GM11168 (cell line): ENCODE measurements at regions not wholly inside any gene's neighbourhood (a gene's known extent, or its start where the extent isn't known, plus 50 kb on each side); places are given as distances from the start of the nearest gene placed in this dataset.
"Not testable (repeated sequence)": the region's sequence is repeated elsewhere in the genome, so short reads cannot be mapped to it uniquely, and the experiment has no call there.

Experiments
- in situ Hi-C: fragments of 300-500 bp; cut with MboI; formaldehyde crosslinking; loops from one replicate; pipeline ENCODE4 v1.12.0; 2022; ENCODE audit warnings: low sequenced_read_pairs; ENCODE audit not compliant: unreplicated experiment

DNA sequence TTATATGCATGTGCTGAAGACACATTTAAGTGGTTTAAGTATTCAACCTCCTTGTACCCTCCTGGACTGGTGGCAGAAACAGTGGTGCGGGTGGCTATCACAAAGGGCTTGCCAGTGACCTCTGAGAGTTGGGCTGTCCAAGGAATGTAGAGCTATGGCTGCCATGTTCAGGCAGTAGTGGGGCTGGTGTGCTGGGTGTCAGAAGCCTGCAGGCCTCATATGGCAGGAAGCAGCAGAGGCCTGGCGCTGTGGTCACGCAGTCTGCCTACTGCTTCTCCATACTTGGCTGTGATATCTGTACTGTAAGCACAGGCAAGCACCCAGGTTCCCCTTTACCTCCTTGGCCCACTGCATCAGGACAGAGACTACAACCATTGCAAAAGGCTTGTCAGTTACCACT lies 870.0 kb downstream of the LRRIQ3 start:
- in situ Hi-C loops, result no loop called here

DNA sequence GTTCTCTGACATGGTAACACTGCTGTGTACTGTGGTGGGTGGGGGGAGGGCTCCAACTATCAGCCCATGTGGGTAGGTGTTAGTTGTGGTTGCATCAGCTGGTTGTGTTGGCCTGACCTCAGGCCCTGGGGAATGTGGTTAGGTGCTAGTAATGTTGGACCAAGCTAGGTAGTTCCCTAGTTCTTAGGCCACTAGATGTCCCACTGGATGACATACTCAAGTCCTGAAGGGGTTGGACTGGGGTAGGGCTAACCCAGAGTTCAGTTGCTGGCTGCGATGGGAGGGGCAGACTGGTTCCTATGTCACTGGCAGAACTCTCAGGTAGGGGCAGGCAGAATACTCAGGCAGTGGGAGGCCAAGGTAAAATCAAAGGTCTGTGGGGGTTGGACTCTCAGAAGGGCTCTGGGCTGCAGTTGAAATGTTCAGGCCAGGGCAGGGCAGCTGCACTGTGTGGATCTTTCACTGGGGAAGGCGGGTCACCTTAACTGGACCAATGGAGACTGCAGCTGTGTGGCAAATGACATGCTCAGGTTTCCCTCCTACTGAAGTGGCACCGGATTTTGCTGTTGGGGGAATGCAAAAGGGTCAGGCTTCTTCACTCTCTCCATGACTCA lies 870.7 kb downstream of the LRRIQ3 start:
- in situ Hi-C loops, result no loop called here

DNA sequence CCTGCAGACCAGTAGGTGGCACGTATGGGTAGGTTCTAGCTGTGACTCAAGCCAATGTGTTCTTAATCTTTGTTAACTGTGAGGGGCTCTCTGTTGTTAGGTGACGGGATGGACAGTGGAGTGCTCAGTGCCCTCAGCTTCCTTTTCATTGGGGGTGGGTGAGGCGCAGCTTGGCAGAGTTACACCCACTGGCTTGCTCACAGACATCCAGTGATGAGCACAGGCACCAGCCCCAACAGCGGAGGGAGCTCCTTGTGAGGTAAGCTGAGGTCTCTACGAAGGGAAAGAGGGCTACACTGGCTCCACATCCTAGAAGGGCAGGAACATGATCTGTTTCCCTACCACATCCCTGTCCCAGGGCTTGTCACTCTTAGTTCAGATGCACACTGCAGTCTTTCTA lies 871.3 kb downstream of the LRRIQ3 start:
- in situ Hi-C loops, result no loop called here

DNA sequence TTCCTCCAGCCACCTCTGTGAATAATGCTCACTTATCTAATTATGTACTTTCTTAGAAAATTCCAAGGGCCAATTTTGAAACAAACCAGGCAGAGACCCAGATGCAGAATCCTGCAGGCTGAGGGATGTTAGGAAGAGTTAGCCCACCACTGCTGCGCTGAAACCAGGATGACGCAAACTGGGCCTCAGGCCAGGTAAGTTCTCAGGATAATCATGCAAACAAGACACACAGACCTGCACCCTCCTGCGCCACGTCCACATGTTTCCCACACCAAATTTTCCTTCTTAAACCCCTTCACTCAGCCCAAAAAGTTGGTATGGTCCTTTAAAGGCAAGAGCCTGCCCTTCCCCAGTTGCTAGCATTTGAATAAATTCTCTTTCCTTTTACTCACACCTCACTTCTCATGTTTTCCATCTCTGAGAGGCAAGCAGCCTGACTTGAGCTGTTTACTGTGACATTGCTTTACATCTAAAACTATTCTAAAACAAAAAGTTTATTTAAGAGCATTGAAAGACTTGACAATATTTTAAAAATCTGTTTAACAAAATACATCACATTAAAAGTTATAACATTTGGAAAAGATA lies 887.1 kb downstream of the LRRIQ3 start:
- in situ Hi-C loops, result no loop called here

DNA sequence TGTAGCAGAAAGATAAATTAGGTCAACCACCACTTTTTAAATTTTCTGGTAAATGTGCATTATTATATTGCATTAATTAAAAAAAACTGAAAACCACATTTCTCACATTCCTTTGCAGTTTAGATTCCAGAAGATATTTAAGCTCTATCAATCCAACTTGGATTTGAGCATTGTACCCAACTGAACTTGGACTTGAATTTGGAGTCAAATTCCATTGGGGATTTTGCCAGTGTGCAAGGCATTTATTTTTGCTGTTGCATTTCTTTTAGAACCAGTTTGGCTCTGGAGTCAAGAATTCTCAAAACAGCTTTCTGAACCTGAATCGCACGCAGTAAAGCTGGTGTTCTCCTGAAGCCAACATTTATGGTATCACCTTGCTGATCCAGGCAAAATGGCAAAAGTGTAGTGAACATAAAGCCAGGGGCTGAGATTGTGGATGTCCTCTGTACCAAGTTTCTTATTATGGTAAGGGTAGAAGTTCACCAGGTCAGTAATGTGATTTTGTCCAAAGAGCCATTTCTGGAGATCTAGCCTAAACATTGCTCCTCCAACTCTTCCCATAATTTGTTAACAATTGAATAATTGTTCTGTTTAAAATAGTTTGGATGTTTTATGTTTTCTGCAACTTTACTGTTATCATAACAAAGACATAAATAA lies 890.9 kb downstream of the LRRIQ3 start:
- in situ Hi-C loops, result no loop called here

DNA sequence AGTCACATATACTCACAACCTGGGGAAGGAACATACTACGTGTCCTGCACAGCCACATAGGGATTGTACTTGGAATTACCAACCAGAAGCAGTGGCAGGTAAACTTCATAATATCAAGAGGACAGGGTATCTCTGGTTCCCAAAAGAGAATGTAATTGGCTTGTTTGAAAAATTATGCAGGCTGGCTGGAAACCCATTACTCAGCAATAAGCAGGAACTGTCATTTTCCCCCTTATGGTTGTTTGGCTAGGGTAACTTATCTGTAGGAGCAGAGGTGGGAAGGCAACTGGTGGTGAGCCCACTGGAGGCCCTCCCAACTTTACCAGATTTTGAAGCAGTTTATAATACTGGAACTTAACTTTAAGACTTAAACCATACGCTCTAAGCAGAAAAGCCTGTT lies 924.1 kb downstream of the LRRIQ3 start:
- in situ Hi-C loops, result no loop called here

DNA sequence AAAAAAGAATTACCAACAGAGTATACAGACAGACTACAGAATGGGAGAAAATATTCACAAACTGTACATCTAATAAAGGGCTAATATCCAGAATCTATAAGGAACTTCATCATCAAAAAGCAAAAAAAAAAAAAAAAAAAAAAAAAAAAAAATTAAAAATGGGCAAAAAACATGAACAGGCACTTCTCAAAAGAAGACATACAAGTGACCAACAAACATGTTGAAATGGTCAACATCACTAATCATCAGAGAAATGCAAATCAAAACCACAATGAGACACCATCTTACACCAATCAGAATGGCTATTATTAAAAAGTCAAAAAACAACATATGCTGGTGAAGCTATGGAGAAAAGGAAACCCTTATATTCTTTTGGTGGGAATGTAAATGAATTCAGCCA lies 952.8 kb downstream of the LRRIQ3 start:
- in situ Hi-C loops, result not testable (repeated sequence)

DNA sequence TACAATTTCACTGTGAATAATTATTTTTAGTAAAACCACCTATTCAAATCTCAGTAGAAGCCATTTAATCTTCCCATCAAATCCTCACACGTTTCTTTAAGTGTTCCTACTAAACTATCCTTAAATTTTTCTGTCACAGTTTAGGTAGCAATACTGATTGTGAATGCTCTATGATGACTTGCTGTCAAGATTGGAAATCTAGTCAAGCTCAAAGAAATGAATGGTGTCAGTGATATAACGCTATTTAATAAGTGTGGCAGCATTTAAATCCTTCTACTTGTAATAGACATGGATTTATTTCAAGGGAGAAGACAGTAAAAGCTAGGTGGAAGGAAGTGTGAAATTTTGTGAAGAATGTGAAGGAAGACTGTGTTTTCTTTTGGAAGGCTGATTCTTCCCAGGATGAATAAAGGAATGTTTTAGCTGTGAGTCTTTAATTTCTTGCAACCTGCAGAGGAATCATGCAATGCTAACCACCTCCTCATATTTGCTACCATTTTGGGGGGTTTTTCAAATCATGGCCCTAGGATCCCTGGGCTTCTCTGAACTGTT lies 936.7 kb upstream of the NEGR1 start:
- in situ Hi-C loops, result no loop called here

DNA sequence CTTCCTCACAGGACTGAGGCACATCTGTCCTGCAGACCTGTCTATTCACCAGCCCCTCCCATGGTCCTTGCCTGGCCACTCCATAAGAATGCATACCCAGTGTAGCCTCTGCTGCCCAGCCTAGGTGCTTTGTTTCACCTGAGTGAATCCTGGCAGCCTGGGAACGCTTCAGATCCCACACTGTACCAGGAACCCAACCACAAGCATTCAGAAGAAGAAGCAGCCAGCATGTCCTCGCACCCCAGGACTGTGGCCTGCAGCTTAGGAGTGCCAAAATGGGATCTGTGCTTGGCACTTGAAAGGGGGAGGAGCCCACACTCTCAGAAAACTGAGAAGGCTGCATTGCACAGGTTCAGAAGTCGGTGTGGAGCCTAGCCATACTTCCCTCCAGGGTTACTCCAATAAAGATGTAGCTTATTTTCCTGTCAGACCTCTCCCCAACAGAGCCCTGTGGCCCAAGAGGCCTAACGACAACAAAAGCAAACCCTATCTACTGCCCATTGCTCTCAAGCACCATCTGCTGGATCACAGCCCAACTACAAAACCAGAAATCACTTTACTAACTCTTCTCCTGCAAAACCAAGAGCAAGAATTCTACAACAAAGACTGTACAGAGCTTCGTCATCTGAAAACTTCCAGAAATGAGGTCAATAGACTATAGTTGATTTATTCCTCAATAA lies 923.1 kb upstream of the NEGR1 start:
- in situ Hi-C loops, result no loop called here

DNA sequence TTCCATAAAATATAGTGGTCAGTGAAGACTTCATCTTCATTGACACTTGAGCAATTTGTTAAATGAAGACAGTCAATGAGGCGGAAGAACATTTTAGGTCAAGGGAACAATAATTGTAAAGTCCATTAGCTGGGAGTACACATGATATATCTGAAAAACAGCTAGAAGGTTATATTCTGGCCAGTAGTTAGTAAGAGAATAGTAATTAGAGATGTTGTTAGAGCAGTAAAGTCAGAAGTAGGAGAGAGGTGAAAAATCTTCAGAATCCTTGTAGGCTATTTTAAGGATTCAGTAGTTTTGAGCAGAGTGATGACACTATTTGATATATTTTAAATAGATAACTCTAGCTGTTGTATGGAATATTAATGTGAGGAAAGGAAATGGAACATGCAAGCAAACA lies 915.6 kb upstream of the NEGR1 start:
- in situ Hi-C loops, result no loop called here

DNA sequence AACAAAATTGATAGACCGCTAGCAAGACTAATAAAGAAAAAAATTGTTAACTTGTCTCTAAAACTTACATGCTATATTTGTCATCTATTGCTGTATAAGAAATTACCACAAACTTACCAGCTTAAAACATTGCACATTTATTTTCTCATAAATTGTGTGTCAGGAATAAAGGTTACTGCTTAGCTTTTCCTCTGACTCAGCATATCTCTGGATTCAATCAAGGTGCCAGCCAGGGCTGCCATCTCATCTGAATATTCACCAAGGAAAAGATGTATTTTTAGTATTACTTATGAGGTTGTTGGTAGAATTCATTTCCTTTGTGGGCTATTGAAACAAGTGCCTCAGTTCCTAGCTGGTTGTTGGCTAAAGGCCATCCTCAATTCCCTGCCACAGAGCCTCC lies 912.6 kb upstream of the NEGR1 start:
- in situ Hi-C loops, result no loop called here

DNA sequence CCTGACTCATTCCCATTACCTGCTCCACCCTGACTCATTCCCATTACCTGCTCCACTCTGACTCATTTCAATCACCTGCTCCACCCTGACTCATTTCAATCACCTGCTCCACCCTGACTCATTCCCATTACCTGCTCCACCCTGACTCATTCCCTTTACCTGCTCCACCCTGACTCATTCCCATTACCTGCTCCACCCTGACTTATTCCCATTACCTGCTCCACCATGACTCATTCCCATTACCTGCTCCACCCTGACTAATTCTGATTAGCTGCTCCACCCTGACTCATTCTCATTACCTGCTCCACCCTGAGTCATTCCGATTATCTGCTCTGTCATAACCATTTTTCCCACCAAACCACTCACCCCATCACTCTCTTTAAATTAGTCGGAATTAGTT lies 901.2 kb upstream of the NEGR1 start:
- in situ Hi-C loops, result not testable (repeated sequence)

DNA sequence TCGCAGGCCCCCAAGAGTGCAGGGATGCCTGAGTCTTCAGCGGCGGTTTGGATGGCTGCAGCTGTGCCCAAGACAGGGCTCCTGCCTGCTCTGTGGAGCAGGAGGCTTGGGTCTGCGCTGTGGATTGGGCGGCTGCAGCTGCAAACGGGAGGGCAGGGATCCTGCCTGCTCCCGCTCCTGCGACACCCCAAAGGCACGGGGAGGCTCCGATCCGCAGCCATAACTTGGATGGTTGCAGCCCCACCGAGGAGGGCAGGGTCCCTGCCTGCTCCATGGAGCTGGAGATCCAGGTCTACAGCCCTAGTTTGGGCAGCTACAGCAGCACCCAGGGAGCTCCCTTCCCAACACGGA lies 898.8 kb upstream of the NEGR1 start:
- in situ Hi-C loops, result no loop called here

DNA sequence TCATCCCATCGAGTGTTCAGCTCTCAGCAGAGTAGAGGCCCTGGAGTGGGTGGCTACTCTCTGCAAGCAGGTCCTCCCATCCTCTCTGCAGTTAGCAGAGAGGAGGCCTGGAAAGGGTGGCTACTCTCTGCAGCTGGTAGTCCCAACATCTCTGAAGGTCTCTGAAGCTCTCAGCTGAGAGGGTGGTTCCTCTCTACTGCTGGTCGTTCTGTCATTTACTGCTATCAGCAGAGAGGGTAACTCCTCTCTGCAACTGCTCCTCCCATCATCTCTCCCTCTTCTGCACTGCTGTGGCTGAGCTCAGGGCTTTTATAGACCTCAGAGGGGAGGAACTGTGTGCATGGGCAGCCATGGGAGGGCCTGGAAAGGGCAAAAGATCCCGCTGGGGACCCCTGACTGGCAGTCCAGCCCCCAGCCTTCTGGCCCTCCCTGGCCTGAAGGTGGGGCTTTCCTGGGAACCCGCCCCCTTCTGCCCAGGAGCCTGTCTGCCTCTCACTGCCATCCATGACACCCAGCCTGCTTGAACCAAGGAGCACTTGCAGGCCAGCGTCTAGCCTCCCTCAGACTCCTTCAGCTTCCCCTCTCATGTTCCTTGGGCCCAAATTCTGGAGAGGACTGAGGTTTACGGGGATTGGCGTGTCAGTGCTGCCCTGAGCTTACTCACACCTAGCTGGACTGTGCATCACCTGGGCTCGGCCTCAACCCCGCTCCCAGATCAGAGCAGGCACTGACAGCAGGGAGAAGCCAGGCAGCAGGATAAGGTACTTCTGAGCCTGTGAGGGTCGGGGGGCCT lies 898.3 kb upstream of the NEGR1 start:
- in situ Hi-C loops, result no loop called here

DNA sequence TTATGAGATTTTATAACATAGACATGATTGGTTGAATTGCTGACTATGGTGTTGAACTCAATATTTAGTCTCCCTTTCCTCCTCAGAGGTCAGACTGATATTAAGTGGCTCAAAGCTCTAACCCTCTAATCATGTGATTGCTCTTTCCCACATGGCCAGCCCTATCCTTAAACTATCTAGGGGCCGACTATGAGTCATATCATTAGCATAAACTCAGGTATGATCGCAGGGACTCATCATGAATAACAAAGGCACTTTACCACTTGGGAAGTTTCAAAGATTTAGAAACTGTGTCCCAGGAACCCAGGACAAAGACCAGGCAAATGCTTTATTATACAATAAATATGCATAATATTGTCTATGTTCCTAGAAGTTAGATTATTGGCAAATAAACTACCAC lies 894.6 kb upstream of the NEGR1 start:
- in situ Hi-C loops, result no loop called here

DNA sequence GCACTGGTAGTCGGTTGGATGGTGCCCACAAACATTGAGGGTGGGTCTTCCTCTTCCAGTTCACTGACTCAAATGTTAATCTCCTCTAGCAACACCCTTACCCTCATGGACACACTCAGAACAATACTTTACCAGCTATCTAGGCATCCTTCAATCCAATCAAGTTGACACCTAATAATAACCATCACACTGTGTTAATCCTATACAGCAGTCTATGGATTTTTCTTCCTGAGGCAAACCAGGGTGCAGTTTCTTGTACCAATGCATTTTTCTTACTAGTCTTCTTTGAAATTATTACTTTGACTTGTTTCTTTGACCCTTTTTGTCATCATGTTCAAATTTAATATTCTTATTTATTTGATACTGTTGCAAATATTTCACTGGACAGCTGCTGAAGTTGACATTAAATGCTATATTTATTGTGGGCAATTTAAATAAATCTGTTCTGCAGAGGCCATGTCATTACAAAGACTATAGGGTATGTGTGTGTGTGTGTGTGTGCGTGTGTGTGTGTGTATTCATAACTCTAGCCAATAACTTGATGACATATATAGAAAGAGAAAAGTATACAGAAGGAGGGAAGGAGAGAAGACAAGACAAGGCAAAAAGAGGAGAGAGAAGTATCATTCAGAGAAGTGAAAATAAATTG lies 884.8 kb upstream of the NEGR1 start:
- in situ Hi-C loops, result no loop called here

DNA sequence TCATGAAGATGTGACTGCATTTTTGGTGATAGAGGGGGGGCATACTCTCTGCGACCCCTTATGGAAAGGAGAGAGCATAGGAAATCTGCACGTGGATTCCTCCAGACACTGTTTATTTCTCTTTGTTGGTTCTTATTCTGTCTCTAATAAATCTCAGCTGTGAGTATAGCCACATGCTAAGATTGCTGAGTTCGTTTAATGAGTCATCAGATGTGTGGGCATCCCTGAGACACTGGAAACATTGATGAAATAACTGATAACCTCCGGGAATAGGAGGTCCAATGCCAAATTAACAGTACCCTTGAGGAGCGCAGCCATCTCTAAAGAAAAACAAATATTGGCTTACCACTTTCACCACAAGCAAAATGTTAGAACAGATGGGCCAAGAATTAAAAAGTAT lies 880.2 kb upstream of the NEGR1 start:
- in situ Hi-C loops, result no loop called here

DNA sequence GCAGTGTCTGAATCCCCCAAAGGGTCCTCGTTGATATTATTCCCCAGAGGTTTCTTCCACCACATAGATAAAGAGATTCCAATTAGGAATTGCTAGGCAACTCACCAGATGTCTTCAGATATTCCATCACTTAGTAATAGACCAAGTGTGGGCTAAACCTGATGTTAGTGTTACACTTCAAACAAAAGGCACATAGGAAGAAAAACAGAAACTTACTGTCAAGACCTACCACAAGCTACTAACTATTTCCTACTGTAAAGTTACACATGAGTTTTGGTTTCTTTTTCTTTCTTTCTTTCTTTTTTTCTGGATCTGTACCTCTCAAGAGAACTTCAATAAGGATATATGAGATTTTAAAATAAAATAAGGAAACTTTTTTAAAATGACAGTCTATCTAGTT lies 879.1 kb upstream of the NEGR1 start:
- in situ Hi-C loops, result no loop called here

DNA sequence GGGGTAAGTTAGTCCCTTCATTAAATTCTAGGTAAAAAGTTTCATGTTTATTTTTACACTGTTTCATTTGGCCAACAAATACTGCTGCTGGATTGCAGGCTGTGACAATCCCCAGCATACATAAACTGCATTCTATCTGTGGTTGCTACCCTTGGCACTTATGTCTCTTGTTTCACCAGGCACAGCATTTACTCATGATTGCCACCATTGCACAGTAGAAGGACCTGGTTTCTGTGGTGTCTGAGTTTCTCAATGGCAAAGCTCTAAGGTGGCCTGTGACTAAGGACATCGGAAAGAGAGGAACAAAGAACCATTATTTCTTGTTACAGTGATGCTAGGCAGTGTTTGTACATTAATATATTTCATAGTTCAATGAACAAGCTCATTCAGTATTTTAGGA lies 878.4 kb upstream of the NEGR1 start:
- in situ Hi-C loops, result no loop called here

DNA sequence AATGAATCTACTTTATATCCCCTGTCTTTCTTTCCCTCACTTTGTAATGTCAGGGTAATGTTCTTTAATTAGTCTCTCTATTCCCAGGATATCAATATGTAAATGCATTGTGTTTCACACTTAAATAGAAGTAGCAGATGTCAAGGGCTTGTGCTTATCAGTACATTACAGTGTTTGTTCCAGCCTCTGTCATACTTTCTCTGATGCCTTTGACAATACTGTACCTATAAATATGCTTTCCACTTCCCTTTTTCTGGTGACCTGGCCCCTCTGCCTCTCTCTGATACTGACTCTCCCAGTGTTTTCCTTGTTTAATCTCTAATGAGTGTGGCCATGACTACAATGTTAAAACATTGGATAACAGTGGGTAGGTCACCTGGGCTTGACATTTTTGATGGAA lies 862.0 kb upstream of the NEGR1 start:
- in situ Hi-C loops, result no loop called here
